RKO (cell line): ENCODE measurements at regions not wholly inside any gene's neighbourhood (a gene's known extent, or its start where the extent isn't known, plus 50 kb on each side); places are given as distances from the start of the nearest gene placed in this dataset.
"Not testable (repeated sequence)": the region's sequence is repeated elsewhere in the genome, so short reads cannot be mapped to it uniquely, and the experiment has no call there.

Experiments used
- DNase-seq: peaks from one replicate; pipeline ENCODE4 v3.0.0-alpha.2; 2016; ENCODE audit warnings: low spot score

DNA sequence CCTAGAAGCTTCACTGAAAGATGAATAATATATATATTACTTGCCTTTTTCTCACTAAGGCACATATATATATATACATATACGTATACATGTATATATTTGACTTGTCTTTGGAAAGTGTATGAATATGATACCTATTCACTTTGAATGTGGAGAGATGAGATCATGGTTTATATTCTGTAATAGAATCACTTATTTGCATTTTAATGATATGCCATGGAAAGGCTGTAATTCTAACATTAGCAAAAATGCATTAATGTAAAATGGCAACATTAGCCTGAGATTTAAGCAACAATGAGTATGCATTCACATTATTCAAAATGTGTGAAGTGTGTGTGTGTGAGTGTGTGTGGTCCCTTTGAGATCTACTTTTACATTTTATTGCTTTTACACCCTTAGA lies 54.5 kb upstream of the PRKD1 start:
- DNase-seq, result no peak

DNA sequence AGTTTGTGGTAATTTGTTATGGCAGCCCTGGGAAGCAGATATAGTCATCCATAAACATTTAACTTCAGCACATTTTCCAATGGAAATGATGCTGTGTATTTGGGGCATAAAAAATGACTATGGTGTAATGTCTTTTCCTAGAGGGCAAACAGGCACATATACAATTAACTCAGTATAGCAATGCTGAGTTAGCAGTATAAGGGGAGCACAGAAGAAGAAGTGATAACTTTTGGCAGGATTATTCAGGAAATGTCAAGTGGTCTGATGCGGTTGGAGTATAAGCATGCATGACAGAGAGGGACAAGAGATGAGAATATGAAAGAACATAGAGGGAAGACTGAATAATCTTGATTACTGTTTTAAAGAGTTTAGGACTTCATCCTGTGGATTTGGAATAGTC lies 55.3 kb upstream of the PRKD1 start:
- no peak for DNase-seq

DNA sequence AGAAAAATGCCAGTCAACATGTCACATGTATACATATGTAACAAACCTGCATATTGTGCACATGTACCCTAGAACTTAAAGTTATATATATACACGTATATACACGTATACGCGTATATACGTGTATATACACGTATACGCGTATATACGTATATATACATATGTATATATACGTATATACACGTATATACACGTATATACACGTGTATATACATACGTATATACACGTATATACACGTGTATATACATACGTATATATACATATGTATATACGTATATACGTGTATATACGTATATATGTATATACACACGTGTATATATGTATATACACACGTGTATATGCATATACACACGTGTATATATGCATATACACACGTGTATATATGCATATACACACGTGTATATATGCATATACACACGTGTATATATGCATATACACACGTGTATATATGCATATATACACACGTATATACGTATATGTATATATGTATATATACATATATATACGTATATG lies 62.8 kb upstream of the PRKD1 start:
- not testable (repeated sequence) for DNase-seq

DNA sequence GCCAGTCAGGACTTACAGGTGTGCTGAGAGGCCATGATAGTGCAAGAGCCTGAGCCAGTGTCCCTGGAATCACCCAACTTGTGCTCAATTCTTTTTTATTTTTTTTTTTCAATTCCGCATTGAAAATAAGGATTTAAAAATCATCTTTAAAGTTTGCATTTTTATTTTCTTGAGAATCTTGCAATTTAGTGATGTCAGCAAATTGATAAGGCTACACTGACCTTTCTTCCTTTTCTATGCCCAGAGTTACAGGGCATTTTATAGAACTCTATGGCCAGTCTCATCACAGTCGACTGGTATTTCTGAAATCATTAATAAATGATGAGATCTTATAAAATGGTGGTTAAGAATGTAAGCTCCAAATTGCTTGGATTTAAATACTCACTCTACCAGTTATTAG lies 63.3 kb upstream of the PRKD1 start:
- no peak for DNase-seq

DNA sequence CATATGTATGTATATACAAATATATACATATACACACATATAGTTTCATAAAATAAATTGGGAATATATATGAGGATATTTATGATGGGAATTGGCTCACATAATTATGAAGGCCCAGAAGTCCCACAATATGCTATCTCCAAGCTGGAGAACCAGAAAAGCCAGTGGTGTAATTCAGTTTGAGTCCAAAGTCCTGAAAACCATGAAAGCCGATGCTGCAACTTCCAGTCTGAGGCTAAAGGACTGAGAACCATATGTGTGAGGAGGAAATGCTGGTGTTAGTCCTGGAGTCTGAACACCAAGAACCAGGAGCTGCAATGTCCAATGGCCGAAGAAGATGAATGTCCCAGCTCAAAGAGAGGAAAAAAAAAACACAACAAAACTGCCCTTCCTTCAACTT lies 65.5 kb upstream of the PRKD1 start:
- no peak for DNase-seq

DNA sequence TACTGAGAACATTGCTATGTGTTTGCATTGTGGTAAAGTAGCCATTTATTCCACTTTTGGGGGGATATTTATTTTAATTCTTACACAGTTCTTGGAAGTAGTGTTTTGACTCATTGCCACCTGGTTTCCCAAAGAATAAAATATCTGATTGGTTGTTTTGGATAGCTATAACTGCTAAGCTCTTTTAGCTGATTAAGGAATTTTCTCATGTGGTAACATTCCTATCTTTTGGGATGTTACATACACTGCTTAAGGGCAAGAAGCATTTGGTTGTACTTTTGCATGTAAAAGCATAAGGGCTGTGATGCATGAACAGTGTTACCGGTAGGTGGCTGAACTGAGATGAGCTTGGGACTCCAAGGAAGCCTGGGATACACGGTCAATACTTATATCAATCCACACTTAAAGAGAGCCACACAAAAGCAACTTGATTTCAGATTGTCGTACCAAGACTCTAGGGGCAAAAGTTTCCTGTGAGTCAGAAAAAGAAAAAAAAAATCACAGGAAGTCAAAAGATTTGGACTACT lies 71.4 kb upstream of the PRKD1 start:
- no peak for DNase-seq

DNA sequence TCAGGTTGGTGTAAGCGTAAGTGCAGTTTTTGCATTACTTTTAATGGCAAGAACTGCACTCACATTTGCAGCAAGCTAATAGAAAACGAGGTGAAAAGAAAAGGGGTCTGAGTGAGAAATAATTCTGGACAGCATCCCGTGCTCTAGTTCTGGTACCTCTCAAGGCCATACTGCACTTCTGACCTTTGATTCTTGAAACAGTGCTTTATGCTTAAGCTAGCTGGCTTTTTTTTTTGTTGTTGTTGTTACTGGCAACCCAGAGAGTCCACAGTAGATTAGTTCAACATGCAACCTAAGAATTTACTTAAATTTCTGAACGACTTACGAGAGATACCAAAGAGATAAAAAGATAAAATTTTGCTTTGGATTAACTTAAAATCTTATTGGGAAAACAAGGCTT lies 75.2 kb upstream of the PRKD1 start:
- no peak for DNase-seq

DNA sequence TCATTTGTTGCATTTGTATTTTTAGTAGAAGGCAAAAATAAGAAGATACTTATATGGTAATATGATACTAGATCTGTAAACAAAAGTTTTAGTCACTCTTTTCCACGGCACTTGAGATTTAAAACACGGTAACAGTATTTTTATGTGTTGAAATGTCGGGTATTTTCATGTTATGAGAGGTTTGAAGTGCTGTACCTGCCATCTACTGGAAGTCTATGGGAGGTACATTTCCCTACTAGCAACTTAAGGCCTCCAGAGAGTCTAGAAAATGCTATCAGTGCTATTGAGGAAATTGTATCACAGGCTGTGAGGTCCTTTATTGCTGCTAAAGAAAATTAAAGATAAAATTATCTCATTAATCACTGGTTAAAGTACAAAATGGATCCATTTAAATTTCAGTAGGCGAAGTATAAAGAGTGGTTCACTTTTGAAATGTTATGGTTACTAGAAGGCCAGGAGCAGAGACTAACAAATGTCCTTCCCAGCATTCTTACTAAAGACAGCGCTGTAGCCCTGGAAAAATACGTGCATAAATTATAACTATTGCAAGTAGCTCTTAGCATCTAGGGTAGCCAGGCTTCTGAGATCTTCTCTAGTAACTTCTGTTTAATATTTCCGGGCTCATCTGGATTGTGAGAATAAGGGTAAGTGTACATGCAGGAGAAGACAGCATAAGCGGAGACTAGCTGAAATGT lies 77.6 kb upstream of the PRKD1 start:
- peak; percentile 65 for DNase-seq

DNA sequence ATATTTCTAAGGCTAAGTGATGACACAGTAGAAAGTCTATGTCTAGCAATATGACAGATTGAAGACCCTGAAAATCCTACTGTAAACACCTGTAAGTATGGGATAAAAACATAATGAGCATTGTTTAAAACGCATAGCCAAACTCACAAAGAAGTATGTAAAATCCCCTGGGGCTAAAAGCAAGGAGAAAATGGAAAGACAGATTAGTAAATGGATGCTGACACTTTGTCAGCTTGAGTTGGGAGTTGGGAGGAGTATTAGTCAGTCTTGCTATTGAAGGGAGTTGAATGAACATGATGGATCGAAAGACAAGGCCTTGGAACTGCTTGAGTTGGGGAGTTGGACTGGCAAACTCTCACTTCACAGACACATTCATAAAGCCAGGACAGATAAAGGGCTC lies 79.0 kb upstream of the PRKD1 start:
- DNase-seq, result no peak

DNA sequence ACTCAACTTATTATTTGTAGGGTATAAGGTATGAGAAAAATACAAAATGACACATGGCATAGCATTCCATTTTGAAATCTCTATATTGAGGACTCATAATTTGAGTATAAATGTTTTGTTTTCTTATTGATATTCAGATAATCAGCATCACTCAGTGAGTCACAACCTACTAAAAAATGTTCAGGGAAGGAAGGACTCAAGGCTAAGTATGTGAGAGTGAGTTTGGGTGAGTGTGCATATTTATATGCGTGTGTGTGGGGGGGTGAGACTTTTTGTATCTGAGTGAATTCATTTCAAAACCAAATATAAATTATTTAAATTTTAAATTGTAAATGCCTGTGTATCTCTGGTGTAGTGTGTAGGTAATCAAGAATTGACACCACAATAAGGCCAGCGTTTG lies 87.8 kb upstream of the PRKD1 start:
- DNase-seq, result no peak

DNA sequence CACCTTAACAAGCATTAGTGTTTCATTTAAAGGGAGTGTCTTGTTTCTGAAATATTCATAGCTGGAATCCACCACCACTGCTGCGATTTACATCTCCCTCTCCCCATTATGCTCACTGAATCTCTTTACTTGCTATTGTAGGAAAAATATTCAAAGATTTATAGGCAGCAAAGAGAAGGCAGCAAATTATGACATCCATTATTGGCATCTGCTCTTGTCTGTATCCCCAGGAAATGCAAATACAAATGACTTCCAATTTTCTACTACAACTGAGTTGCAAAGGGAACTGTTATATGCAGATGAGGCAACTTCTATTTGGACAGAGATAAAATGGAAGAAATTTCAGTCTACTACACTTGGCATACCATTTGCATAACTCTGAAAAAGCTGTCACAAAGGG lies 88.4 kb upstream of the PRKD1 start:
- no peak for DNase-seq

DNA sequence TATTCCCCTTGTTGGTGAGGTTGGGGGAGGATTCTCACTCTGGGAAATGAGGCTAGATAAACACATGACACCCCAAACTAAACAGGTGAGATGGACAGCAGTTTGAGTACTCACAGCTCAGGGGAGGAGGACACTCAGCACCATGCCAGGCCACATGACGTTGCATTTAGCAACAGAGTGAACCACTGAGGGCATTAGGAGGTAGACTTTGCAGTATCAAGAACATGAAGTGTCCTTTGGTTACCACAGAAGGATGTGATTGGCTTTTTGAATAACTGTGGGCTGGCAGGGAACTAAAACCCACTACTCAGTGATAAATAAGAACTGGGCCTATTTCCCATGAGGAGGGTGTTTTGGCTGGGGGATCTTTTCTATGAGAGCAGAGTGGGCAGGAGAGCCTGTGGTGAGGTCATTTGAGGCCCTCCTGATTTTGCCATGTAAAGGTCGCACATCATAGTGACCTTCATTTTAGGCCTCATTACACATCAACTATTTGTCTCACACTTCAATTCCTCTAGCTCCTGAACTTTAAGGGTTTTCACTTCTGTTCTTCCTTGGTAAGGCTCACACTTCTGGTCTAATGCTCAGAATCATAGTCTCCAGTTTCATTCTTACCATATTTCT lies 89.8 kb upstream of the PRKD1 start:
- DNase-seq, result no peak

DNA sequence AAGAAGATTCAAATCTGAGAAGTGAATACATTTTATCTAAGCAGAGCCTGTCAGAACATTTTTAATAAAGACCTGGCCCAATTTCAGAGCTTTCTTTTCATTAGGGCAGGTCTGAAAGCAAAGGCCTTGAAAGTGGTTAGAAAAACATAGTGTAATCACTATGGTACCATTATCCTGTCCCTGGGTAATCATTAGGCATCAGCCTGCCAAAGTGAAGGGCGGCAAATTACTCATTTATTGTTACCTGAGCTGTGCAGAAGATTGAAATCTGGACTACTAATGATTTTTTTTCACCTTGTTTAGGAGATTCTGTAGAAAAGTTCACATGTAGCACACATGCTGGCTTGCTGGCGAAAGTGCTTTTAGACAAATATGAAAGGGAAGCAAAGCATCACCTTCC lies 92.6 kb upstream of the PRKD1 start:
- no peak for DNase-seq

DNA sequence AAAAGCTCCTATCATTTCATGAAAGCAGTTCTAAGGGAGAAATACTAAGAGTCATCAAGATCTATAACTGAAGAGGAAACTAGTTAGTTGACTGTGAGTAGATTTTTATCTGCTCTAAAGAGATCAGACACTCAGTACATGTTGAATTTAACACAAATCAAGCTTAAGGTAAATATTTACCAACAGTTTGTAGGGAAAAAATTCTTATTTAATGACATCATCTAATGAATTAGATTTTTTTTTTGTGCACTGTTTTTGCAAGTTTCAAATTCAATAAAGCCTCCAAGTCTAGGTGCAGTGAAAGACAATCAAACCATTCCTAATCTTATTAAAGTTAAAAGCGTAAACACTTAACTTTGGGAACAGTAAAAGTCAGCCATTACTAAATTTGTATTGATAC lies 93.0 kb upstream of the PRKD1 start:
- DNase-seq, result no peak

DNA sequence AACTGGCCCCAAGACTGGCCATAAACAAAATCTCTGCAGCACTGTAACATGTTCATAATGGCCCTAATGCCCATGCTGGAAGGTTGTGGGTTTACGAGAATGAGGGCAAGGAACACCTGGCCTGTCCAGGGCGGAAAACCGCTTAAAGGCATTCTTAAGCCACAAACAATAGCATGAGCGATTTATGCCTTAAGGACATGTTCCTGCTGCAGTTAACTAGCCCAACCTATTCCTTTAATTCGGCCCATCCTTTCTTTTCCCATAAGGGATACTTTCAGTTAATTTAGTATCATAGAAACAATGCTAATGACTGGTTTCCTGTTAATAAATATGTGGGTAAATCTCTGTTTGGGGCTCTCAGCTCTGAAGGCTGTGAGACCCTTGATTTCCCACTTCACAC lies 95.7 kb upstream of the PRKD1 start:
- DNase-seq, result not testable (repeated sequence)

DNA sequence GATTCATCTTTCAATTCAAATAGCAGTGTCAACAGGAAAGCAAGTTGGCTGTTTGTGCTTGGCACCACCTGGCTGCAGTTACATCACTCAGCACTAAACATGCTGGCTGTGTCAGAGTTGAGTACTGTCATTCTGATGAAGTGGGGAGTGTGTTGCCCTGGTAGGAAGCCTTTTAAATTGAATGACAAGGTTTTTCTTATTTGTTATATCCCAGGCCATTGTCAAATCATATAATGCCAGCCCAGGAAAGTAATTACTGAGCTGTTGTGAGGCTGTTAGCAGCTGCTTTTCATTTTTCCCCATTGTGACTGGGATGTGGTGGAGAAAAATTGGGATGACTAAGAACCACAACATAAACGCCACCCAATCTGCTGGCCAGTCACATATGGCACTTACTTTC lies 106.5 kb upstream of the PRKD1 start:
- DNase-seq, result no peak

DNA sequence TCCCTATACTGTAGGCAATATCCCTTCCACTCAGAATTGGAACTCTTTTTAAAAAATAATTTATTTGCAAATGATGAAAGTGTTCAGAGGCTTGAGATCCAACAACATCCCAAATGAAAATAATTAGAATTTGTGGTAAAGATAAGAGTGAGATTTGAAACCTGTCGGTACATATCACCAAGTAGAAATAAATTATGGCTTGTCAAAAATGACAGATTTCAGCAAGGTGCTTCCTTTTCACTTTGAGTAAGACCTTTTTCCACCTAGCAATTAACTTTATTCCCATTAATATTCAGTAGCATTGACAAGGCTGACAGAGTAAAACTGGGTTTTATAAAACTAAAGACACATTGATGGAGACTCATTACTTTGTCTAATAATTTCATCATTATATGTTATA lies 107.7 kb upstream of the PRKD1 start:
- DNase-seq, result no peak

DNA sequence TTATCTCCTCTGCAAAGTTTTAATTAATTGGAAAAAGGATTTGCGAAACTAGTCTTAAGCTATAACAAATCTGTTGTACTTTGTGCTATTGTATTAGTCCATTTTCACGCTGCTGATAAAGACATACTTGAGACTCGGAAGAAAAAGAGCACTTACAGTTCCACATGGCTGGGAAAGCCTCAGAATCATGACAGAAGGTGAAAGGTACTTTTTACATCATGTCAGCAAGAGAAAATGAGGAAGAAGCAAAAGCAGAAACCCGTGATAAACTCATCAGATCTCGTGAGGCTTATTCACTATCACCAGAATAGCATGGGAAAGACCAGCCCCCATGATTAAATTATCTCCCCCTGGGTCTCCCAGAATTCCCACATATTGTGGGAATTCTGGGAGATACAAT lies 118.1 kb upstream of the PRKD1 start:
- DNase-seq, result no peak

DNA sequence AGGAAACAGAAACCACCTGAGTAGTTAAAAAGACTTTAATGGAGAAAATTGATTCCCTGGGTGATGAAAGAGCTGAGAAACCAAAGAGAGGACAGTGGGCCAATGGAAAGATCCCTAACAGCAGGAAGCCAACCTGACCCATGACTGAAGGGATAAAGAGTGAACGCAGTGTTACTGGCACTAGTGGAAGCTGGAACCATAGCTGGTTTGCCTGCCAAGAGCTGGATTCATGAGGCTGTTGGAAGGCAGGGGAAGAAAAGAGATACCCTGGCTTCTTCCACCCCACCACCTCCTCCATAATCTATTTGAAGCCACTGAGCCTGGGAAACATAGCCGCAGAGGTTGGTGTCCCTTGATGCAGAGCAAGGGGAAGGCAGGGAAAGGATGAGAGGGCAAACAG lies 125.5 kb upstream of the PRKD1 start:
- DNase-seq, result no peak

DNA sequence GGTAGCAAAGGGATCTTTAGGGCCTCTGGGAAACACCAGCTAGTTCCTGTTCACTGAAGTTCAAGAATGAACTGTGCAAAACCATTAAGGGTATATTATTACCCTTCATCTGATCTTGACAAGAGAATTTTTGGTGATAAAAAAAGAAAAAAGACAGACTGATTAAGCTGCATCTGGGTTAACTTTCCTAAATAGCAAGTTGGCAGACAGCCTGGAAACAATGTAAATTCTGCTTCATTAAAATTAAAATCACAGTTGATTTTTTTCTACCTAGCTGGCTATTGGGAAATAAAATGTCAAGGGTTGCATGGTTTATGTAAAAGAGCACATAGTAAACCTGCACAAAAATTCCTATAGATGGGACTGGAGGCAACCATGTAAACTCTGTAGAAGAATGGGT lies 126.6 kb upstream of the PRKD1 start:
- DNase-seq, result no peak

DNA sequence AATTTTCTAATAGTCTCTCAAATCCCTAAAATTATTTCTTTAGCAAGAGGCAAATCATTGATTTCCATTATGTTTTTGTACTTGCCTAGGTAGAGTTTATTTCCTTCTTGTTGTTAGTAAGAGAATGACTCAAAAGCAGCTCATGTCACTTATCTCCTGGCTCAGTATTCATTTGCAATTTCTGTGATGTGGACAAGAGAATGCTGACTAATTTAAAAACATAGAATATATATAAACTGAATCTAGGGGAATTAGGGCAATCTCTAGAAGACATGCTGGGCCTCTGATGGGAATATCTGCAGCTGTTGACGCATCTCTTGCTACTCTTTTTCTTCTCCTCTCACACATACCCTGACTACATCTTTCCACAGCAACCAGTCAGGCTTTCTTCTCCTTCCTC lies 130.8 kb upstream of the PRKD1 start:
- DNase-seq, result peak; percentile 8

DNA sequence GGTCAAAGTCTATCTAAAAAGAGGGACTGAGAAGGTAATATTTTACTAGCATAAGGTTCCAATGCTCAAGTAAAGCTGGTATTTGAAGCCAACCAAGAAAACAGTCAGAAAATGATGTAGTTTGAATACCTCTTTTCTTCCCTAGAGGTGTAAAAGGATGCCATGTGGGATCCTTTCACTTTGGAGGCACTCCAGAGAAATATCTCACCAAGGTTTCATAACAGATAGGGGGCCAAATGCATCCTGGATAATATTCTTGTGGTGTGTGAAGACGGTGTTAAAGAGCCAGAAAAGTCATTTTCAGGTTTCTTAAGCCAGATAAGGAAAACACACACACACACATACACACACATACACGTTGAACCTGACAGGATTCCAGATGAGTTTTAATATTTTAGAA lies 136.1 kb upstream of the PRKD1 start:
- DNase-seq, result no peak

DNA sequence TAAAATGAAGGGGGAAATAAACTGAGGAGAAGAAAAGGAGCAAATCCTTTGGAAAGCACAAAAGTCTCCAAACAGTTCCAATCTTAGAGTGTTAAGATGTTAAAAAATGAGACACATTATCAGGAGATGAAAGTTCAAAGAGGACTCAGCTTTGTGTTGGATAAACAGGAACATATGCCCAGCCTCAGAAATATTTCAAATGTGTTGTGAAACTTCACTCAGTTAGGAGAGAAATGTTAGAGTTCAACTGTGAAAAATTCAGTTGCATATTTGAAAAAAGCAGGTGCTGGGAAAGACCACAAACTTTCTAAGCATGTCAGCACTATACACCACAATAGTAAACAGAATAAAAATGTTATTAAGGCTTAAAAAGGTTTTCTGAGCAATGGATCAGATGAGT lies 136.8 kb upstream of the PRKD1 start:
- no peak for DNase-seq

DNA sequence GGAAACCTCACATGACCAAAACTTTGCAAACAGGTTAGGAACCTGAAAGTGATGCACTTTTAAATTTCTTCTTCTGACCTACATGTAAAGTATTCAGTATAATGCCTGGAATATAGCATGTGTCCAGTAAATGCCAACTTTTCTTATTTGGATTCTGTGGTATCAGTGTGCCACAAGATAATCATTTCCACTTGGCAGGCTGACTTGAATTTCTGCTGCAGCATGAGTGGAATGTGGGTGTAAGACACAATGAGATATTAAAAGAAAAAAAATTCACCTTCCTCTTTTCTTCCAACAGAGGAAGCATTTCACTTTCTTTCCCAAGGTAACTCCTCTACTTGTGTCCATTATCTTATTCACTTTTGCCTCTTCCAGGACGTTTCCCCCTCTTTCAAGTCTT lies 141.9 kb upstream of the PRKD1 start:
- DNase-seq, result no peak
